Breast epithelium (tissue), 4 donors: ENCODE measurements at regions not wholly inside any gene's neighbourhood (a gene's known extent, or its start where the extent isn't known, plus 50 kb on each side); places are given as distances from the start of the nearest gene placed in this dataset.

Experiments used
- DNase-seq, 2 donors: peaks; one replicate each; pipeline ENCODE4 v3.0.0-alpha.2; 2019; ENCODE audit warnings: low spot score in 2 of 2
- H3K27ac ChIP-seq, 2 donors: fragments of 200-600 bp; sonication (generic) in 1 of 2; one replicate each; pipeline ENCODE4 v1.5.1; 2016 to 2019; ENCODE audit warnings: mild to moderate bottlenecking in 1 of 2
- H3K27me3 ChIP-seq, 2 donors: fragments of 200-600 bp; sonication (generic) in 1 of 2; one replicate each; pipeline versions ENCODE4 v1.5.1 to v1.6.0; 2017 to 2019; ENCODE audit warnings: control low read depth in 1 of 2, mild to moderate bottlenecking in 1 of 2
- H3K36me3 ChIP-seq: fragments of 200-600 bp; one replicate; pipeline ENCODE4 v1.5.1; 2019
- H3K4me1 ChIP-seq, 2 donors: fragments of 200-600 bp; sonication (generic); one replicate each; pipeline ENCODE4 v1.5.1; 2016 to 2019; ENCODE audit warnings: control low read depth in 1 of 2
- H3K4me3 ChIP-seq, 3 donors: fragments of 200-600 bp; sonication (generic); 1 replicate in 2 of 3; 2 replicates in 1 of 3; pipeline ENCODE4 v1.5.1; 2016 to 2019; ENCODE audit warnings: mild to moderate bottlenecking in 3 of 3, moderate library complexity in 2 of 3
- H3K9me3 ChIP-seq, 2 donors: fragments of 200-600 bp; sonication (generic) in 1 of 2; one replicate each; pipeline ENCODE4 v1.5.1; 2016 to 2019; ENCODE audit warnings: control low read depth in 1 of 2
- CTCF ChIP-seq, 3 donors: fragments of 450-650 bp; IDR thresholded peaks; one replicate each; pipeline ENCODE4 v1.5.1; 2016 to 2017; ENCODE audit warnings: antibody characterized with exemption in 3 of 3, mild to moderate bottlenecking in 3 of 3, moderate library complexity in 3 of 3
- POLR2A ChIP-seq: fragments of 450-650 bp; IDR thresholded peaks from one replicate; pipeline ENCODE4 v1.6.1; 2016; ENCODE audit warnings: antibody characterized with exemption, mild to moderate bottlenecking, moderate library complexity
- POLR2AphosphoS5 ChIP-seq, 3 donors: sonication (generic); formaldehyde crosslinking; IDR thresholded peaks; one replicate each; pipeline ENCODE4 v1.6.1; 2017; ENCODE audit warnings: antibody characterized with exemption in 3 of 3
- intact Hi-C: fragments of 100-400 bp; cut with DNase I; formaldehyde crosslinking; loops from one replicate; pipeline ENCODE4 v1.15.1; 2023; ENCODE audit warnings: low total_unique reads

- TF ChIP-seq POLR2AphosphoS5 (IDR thresholded peaks at IDR 0.05) (no peak), POLR2A (no peak), CTCF (IDR thresholded peaks at IDR 0.05) (no peak)
- H3K4me3 ChIP-seq = no peak overlapping the region
- DNase-seq = no peak
- intact Hi-C loops = no loop called here
- H3K27me3 ChIP-seq = no peaks in the 10 kb centered on the region
- no peaks in the 10 kb centered on the region for H3K4me1 ChIP-seq
- H3K36me3 ChIP-seq = no peaks in the 10 kb centered on the region
- no peak overlapping the region for H3K27ac ChIP-seq
- H3K9me3 ChIP-seq = no peaks in the 10 kb centered on the region
Measured at GRCh38 chr4:45363931-45364330, 637.6 kb upstream of the GNPDA2 start.

- intact Hi-C loops = no loop called here
- H3K4me1 ChIP-seq = no peaks in the 10 kb centered on the region
- DNase-seq = no peak
- no peaks in the 10 kb centered on the region for H3K9me3 ChIP-seq
- no peak for TF ChIP-seq POLR2AphosphoS5 (IDR thresholded peaks at IDR 0.05)
- TF ChIP-seq POLR2A = no peak
- no peak for TF ChIP-seq CTCF (IDR thresholded peaks at IDR 0.05)
- H3K27ac ChIP-seq = no peak overlapping the region
- no peaks in the 10 kb centered on the region for H3K36me3 ChIP-seq
- H3K27me3 ChIP-seq = no peaks in the 10 kb centered on the region
- no peak overlapping the region for H3K4me3 ChIP-seq
Measured at GRCh38 chr4:45358573-45359506, 632.5 kb upstream of the GNPDA2 start.

- no peak for TF ChIP-seq CTCF (IDR thresholded peaks at IDR 0.05)
- TF ChIP-seq POLR2AphosphoS5 (IDR thresholded peaks at IDR 0.05) = no peak
- no peak for DNase-seq
- intact Hi-C loops = no loop called here
- no peaks in the 10 kb centered on the region for H3K9me3 ChIP-seq
- H3K27me3 ChIP-seq = no peaks in the 10 kb centered on the region
- H3K27ac ChIP-seq = no peak overlapping the region
- H3K4me1 ChIP-seq = no peaks in the 10 kb centered on the region
- H3K4me3 ChIP-seq = no peak overlapping the region
- H3K36me3 ChIP-seq = no peaks in the 10 kb centered on the region
Measured at GRCh38 chr4:45353161-45353560, 626.8 kb upstream of the GNPDA2 start.

DNA sequence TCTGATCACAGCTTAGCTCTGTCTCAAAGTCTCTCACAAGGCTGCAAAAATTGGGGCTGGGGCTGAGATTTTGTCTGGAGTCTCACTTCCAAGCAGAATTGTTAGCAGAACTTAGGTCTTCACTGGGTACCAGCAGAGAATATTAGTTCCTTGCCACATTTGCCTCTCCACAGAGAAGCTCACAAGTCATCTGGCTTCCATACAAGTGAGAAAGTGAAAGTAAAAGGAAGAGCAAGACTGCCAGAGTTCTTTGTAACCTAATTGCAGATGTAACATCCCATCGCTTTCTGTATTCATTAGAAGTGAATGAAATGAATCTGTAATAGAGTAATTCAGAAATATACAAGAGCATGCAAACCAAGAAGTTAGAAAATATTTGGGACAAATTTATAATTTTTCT is 624.1 kb upstream of the GNPDA2 start:
- intact Hi-C loops = no loop called here
- H3K9me3 ChIP-seq = no peaks in the 10 kb centered on the region
- H3K4me3 ChIP-seq = peak overlapping the region; percentile 15 to 51 (median 17)
- DNase-seq = no peak
- no peak overlapping the region for H3K27ac ChIP-seq
- H3K4me1 ChIP-seq = no peaks in the 10 kb centered on the region
- no peaks in the 10 kb centered on the region for H3K27me3 ChIP-seq
- H3K36me3 ChIP-seq = no peaks in the 10 kb centered on the region
- TF ChIP-seq POLR2AphosphoS5 (IDR thresholded peaks at IDR 0.05) = no peak
- TF ChIP-seq POLR2A = no peak
- TF ChIP-seq CTCF (IDR thresholded peaks at IDR 0.05) = no peak

DNA sequence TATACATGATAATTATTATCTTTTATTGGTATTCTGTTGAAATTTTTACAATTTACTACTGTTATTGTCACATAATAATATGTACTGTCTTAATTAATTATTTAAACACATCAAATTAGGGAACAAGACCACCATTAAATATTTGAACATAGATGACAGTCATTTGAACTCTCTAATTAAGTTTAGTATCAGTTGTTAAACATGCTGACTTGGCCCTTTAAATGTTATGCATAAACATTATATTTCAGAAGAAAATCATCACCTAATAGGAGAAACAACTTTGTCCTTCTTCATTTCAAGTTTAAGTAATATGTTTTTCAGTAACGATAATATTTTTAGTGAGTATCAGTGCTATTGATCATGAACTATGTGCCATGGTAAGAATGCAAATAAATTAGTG is 623.5 kb upstream of the GNPDA2 start:
- no peak for TF ChIP-seq POLR2A
- TF ChIP-seq CTCF (IDR thresholded peaks at IDR 0.05) = no peak
- no peak for TF ChIP-seq POLR2AphosphoS5 (IDR thresholded peaks at IDR 0.05)
- Histone ChIP-seq H3K27ac (no peak overlapping the region), H3K4me1 (no peaks in the 10 kb centered on the region), H3K36me3 (no peaks in the 10 kb centered on the region), H3K9me3 (no peaks in the 10 kb centered on the region), H3K27me3 (no peaks in the 10 kb centered on the region), H3K4me3 (no peak overlapping the region)
- intact Hi-C loops = no loop called here
- DNase-seq = no peak
